Tibial nerve (tissue), 4 donors: ENCODE measurements at regions not wholly inside any gene's neighbourhood (a gene's known extent, or its start where the extent isn't known, plus 50 kb on each side); places are given as distances from the start of the nearest gene placed in this dataset.

Experiments
- DNase-seq, 2 donors: peaks; one replicate each; pipeline ENCODE4 v3.0.0-alpha.2; 2019; ENCODE audit warnings: low spot score in 2 of 2
- H3K27ac ChIP-seq, 4 donors: fragments of 200-600 bp; sonication (generic) in 3 of 4; one replicate each; pipeline ENCODE4 v1.5.1; 2017 to 2019; ENCODE audit warnings: mild to moderate bottlenecking in 1 of 4
- H3K27me3 ChIP-seq, 2 donors: fragments of 200-600 bp; sonication (generic) in 1 of 2; one replicate each; pipeline versions ENCODE4 v1.5.1 to v1.6.0; 2017 to 2019
- H3K36me3 ChIP-seq, 3 donors: fragments of 200-600 bp; sonication (generic); one replicate each; pipeline ENCODE4 v1.5.1; 2018 to 2019
- H3K4me1 ChIP-seq, 4 donors: fragments of 200-600 bp; sonication (generic) in 3 of 4; one replicate each; pipeline ENCODE4 v1.5.1; 2017 to 2019
- H3K4me3 ChIP-seq, 4 donors: fragments of 200-600 bp; sonication (generic) in 3 of 4; one replicate each; pipeline ENCODE4 v1.5.1; 2017 to 2019; ENCODE audit warnings: mild to moderate bottlenecking in 1 of 4, moderate library complexity in 1 of 4
- H3K9me3 ChIP-seq, 4 donors: fragments of 200-600 bp; sonication (generic) in 3 of 4; one replicate each; pipeline ENCODE4 v1.5.1; 2017 to 2019
- EP300 ChIP-seq, 2 donors: sonication (generic); formaldehyde crosslinking; IDR thresholded peaks; one replicate each; pipeline ENCODE4 v1.6.1; 2017; ENCODE audit warnings: antibody characterized with exemption in 2 of 2, mild to moderate bottlenecking in 1 of 2
- POLR2A ChIP-seq, 2 donors: fragments of 450-650 bp; IDR thresholded peaks; one replicate each; pipeline ENCODE4 v1.6.1; 2017; ENCODE audit warnings: antibody characterized with exemption in 2 of 2, mild to moderate bottlenecking in 2 of 2, moderate library complexity in 2 of 2
- whole genome bisulfite sequencing, 2 donors: methylation state at CpG; one replicate each; pipeline ENCODE4 v1.1.5; 2018; 5-methylcytosine and 5-hydroxymethylcytosine counted together
- TF ChIP-seq, protein P1 (sequence below), 5 experiments: fragments of 200-600 bp in 3 of 5; fragments of 450-650 bp in 2 of 5; sonication (generic) in 3 of 5; IDR thresholded peaks; one replicate each; pipeline ENCODE4 v1.5.1; 2016 to 2019; ENCODE audit warnings: antibody characterized with exemption in 5 of 5, mild to moderate bottlenecking in 3 of 5, moderate library complexity in 2 of 5

DNA sequence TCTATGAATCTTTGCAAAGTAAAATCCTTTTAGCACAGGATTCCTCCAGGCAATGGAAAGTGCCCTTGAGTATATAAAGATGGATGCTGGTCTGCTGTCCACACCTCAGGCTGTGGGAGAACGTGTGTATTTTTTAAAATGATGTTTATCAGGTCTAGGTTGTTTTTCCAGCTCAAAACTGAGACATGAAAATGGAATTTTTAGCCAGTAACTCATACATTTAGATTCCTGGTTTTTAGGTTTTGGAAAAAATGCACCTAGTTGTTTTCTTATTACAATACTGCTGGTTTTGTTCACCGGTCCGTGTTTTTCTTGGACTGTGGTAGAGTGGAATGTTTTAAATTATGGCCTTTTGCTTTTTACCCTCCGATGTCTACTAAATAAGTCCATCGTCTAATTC lies 554.7 kb downstream of the SOX6 start:
- H3K27me3 ChIP-seq, result no peaks in the 10 kb centered on the region
- no peaks in the 10 kb centered on the region for H3K9me3 ChIP-seq
- 20 to 32% methylated on average over 5 of the region's 5 CpGs for WGBS, 2 donors
- H3K4me3 ChIP-seq, result no peak overlapping the region
- H3K27ac ChIP-seq, result peak overlapping the region in 2 of 4 donors; percentile 1 to 77
- TF ChIP-seq POLR2A (IDR thresholded peaks at IDR 0.05) (no peak), EP300 (IDR thresholded peaks at IDR 0.05) (no peak)
- TF ChIP-seq, protein P1, sequence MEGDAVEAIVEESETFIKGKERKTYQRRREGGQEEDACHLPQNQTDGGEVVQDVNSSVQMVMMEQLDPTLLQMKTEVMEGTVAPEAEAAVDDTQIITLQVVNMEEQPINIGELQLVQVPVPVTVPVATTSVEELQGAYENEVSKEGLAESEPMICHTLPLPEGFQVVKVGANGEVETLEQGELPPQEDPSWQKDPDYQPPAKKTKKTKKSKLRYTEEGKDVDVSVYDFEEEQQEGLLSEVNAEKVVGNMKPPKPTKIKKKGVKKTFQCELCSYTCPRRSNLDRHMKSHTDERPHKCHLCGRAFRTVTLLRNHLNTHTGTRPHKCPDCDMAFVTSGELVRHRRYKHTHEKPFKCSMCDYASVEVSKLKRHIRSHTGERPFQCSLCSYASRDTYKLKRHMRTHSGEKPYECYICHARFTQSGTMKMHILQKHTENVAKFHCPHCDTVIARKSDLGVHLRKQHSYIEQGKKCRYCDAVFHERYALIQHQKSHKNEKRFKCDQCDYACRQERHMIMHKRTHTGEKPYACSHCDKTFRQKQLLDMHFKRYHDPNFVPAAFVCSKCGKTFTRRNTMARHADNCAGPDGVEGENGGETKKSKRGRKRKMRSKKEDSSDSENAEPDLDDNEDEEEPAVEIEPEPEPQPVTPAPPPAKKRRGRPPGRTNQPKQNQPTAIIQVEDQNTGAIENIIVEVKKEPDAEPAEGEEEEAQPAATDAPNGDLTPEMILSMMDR (IDR thresholded peaks at IDR 0.05), result no peak
- H3K36me3 ChIP-seq, result no peaks in the 10 kb centered on the region
- DNase-seq, result no peak
- peaks cover 0 to 26% (median 5%) of the 10 kb centered on the region in 4 donors for H3K4me1 ChIP-seq

DNA sequence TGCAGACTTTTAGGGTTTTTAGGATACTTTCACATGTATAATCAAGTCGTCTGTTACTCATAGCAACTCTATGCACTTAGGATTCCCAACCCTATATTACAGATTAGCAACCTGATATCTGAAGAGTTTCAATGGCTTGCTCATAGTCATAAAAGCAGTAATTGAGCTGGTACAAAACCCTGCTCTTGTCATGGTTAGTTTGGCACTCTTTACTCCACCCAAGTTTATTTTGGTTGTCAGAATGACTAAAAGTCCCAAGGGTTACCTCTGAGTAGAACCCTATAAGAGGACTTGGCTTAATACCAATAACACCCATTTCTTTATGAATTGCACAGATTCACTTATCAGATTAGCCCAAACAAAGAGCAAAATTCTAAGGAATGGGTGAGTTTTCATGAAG lies 550.6 kb downstream of the SOX6 start:
- Histone ChIP-seq H3K4me3 (no peak overlapping the region), H3K27me3 (no peaks in the 10 kb centered on the region), H3K27ac (no peak overlapping the region), H3K9me3 (no peaks in the 10 kb centered on the region), H3K36me3 (no peaks in the 10 kb centered on the region), H3K4me1 (peaks cover 0 to 17% (median 4%) of the 10 kb centered on the region in 4 donors)
- no peak for DNase-seq
- TF ChIP-seq, protein P1 (IDR thresholded peaks at IDR 0.05), result no peak
- TF ChIP-seq POLR2A (IDR thresholded peaks at IDR 0.05), result no peak
- no peak for TF ChIP-seq EP300 (IDR thresholded peaks at IDR 0.05)
- WGBS, 2 donors, result 95 to 100% methylated on average over 1 of the region's 1 CpG

DNA sequence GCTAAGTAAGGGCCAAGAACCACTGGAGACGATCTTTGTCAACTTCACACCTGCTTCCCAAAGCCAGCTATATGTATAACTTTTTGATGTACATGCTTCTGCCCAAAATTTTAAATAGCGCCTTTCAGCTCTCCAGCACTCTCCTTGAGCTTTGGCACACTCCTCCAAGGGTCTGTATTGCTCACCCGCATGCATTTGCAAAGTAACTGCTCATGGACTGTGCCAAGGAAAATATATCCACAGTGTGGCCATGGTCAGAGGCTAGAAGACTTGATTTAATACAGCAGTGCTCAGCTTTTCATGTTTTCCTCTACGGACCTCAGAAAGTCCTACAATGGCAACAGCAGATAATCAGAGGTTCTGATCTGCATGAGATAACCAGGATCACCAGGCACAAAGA lies 550.1 kb downstream of the SOX6 start:
- no peak overlapping the region for H3K4me3 ChIP-seq
- H3K9me3 ChIP-seq, result no peaks in the 10 kb centered on the region
- no peaks in the 10 kb centered on the region for H3K36me3 ChIP-seq
- H3K27me3 ChIP-seq, result no peaks in the 10 kb centered on the region
- H3K27ac ChIP-seq, result no peak overlapping the region
- H3K4me1 ChIP-seq, result peaks cover 0 to 12% (median 2%) of the 10 kb centered on the region in 4 donors
- no peak for DNase-seq
- 88 to 89% methylated on average over 4 of the region's 4 CpGs for WGBS, 2 donors
- TF ChIP-seq, protein P1 (IDR thresholded peaks at IDR 0.05), result no peak
- TF ChIP-seq EP300 (IDR thresholded peaks at IDR 0.05), result no peak
- no peak for TF ChIP-seq POLR2A (IDR thresholded peaks at IDR 0.05)

DNA sequence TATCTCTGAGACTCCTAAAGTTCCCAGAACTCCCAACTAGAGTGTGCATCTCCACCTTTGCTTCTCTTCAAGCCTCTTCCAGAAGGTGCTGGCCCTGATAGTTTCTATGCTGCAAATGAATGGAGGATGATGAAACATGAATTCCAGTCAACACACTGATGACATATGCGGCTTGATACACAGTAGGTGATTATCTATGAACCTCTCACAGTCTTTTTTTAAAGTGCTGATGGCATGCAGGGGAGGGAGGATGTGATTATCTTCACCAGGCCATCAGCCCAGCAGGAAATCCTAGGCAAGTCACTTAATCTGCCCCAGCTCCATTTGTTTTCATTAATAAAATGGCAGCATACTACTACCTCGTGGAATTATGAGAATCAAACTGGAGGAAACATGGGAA lies 548.5 kb downstream of the SOX6 start:
- TF ChIP-seq EP300 (IDR thresholded peaks at IDR 0.05), result no peak
- TF ChIP-seq, protein P1 (IDR thresholded peaks at IDR 0.05), result no peak
- TF ChIP-seq POLR2A (IDR thresholded peaks at IDR 0.05), result no peak
- no peak overlapping the region for H3K27ac ChIP-seq
- no peaks in the 10 kb centered on the region for H3K36me3 ChIP-seq
- no peak for DNase-seq
- H3K9me3 ChIP-seq, result no peaks in the 10 kb centered on the region
- H3K27me3 ChIP-seq, result no peaks in the 10 kb centered on the region
- H3K4me1 ChIP-seq, result no peaks in the 10 kb centered on the region
- WGBS, 2 donors, result 79 to 89% methylated on average over 2 of the region's 2 CpGs
- no peak overlapping the region for H3K4me3 ChIP-seq

DNA sequence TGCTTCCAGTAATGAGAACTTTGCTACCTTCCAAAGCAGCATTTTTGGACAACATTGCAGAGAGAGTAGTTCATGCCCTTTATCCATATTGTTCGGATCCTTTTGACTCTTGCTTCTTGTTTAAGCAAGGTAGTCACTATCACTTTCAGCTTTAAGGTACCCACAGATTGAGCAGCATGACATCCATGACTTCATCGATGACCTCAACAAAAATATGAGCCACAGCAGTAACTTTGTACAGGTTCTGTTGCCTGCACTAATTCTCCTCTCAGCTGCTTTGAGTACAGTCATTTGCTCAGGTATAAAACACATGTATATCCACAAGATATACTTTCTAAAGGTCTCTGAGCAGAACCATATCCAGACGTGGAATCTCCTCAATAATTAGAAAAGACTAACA lies 546.3 kb downstream of the SOX6 start:
- H3K36me3 ChIP-seq, result no peaks in the 10 kb centered on the region
- H3K4me1 ChIP-seq, result peaks cover 0 to 4% (median under 1%) of the 10 kb centered on the region in 4 donors
- H3K27ac ChIP-seq, result no peak overlapping the region
- no peaks in the 10 kb centered on the region for H3K27me3 ChIP-seq
- WGBS, 2 donors, result 89 to 96% methylated on average over 3 of the region's 3 CpGs
- peaks cover 0 to 10% (median 0%) of the 10 kb centered on the region in 4 donors for H3K9me3 ChIP-seq
- DNase-seq, result no peak
- no peak overlapping the region for H3K4me3 ChIP-seq
- no peak for TF ChIP-seq EP300 (IDR thresholded peaks at IDR 0.05)

DNA sequence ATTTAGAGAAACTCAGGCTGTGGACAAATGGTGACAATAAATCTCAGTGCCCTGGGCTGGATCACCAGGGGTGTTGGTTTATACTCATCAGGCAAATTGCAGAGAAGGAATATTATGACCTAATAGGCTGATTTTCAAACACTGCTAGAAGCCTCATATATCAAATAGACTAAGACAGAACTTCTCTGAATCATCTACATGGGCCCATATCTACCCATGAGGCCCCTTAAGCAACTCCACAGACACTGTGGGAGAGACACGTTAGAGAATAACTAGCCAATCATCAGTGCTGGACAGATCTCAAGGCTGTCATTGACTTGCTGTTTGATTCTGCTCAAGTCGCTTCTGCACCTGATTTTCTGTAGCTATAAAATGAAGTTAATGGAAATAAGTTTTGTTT lies 545.8 kb downstream of the SOX6 start:
- Histone ChIP-seq H3K27me3 (no peaks in the 10 kb centered on the region), H3K4me1 (peaks cover 0 to 9% (median 4%) of the 10 kb centered on the region in 4 donors), H3K36me3 (no peaks in the 10 kb centered on the region), H3K9me3 (peaks cover 0 to 10% (median 0%) of the 10 kb centered on the region in 4 donors), H3K4me3 (no peak overlapping the region), H3K27ac (no peak overlapping the region)
- TF ChIP-seq POLR2A (IDR thresholded peaks at IDR 0.05) (no peak), EP300 (IDR thresholded peaks at IDR 0.05) (no peak)
- TF ChIP-seq, protein P1 (IDR thresholded peaks at IDR 0.05), result no peak
- 67 to 69% methylated on average over 2 of the region's 2 CpGs for WGBS, 2 donors
- DNase-seq, result no peak
